Glomerular visceral epithelial cell (primary cell): ENCODE measurements at regions not wholly inside any gene's neighbourhood (a gene's known extent, or its start where the extent isn't known, plus 50 kb on each side); places are given as distances from the start of the nearest gene placed in this dataset.
"Not testable (repeated sequence)": the region's sequence is repeated elsewhere in the genome, so short reads cannot be mapped to it uniquely, and the experiment has no call there.

Source experiments
- DNase-seq: peaks from one replicate; pipeline ENCODE4 v3.0.0-alpha.2; 2016; ENCODE audit errors: extremely low spot score

DNA sequence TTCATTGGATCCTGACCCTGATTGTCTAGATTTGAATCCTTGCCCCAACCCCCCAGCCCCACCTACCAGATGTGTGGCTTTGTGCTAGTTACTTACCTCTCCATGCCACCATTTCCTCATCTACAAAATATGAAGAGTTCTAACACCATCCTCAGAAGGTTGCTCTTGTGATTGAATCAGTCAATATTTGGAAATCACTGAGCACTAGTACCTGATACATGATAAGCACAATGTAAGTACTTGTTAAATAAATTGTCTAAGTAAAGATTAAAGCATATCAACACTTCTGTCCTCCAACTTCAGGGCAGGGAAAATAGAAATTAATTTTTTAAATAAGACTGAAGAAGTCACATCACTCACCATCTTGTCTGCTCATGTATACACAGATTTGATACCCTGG lies 249.6 kb upstream of the KLF3 start:
- no peak for DNase-seq

DNA sequence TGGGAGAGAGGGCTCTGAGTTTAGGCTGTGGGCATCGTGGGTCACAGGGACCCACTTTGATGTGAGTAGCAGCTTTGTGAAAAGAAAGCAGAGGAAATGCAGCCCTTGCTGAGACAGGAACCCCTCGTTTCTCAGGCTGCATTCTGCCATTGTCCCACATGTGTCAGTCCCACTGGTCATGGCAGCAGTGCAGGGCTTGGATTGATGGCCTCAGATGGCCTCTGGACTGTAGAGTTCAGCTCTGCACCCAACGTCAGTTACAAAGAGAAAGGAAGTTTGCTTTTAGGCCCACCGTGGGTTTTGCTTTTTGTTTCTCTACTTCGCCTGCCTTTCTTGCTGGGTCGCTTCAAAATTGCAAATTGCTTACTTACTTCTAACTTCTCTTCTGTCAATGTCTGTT lies 248.3 kb upstream of the KLF3 start:
- DNase-seq: no peak

DNA sequence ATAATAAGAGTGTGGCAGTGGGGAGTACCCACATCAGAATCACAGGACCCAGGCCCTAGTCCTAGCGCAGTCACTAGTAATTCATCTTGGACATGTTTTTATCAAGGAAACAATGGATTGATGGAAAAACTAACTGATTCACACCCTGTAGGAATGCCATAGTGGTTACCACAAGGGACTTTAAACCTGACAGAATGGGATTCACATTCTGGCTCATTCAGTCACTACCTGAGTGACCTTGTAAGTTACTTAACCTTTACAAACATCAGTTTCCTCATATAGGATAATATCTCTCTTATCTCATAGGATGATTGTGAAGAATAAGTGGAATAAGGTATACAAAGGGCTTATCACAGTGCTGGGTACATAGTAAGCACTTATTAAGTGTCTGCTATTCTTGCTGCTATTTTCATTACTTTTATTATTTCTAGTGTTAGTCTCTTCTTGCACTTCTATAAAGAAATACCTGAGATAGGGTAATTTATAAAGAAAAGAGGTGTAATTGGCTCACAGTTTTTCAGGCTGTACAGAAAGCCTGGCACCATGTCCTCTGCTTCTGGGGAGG lies 247.5 kb upstream of the KLF3 start:
- no peak for DNase-seq

DNA sequence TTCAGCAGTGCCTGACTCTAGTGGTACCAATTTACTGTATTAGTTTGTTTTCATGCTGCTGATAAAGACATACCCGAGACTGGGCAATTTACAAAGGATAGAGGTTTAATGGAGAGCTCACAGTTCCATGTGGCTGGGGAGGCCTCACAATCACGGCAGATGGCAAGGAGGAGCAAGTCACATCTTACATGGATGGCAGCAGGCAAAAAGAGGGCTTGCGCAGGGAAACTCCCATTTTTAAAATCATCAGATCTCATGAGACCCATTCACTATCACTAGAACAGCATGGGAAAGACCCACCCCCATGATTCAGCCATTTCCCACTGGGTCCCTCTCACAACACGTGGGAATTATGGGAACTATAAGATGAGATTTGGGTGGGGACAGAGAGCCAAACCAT lies 243.7 kb upstream of the KLF3 start:
- DNase-seq: not testable (repeated sequence)

DNA sequence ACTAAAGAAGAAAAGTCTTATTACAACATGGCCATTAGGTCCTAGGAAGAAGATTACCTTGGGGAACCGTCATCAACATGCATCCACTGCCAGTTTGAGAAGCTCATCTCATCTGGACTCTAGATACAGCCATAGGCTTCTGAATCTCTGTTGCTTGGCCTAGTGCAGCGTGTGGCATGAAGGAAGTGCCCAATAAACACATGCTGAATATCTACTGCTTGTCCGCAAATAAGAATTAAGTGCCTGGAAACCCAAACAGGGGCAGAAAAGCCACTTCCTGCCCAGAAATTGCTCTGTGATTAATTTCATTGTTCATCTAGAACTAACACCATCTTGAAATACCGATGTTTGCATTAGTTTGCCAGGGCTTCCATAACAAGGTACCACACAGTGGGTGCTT lies 241.1 kb upstream of the KLF3 start:
- DNase-seq: no peak

DNA sequence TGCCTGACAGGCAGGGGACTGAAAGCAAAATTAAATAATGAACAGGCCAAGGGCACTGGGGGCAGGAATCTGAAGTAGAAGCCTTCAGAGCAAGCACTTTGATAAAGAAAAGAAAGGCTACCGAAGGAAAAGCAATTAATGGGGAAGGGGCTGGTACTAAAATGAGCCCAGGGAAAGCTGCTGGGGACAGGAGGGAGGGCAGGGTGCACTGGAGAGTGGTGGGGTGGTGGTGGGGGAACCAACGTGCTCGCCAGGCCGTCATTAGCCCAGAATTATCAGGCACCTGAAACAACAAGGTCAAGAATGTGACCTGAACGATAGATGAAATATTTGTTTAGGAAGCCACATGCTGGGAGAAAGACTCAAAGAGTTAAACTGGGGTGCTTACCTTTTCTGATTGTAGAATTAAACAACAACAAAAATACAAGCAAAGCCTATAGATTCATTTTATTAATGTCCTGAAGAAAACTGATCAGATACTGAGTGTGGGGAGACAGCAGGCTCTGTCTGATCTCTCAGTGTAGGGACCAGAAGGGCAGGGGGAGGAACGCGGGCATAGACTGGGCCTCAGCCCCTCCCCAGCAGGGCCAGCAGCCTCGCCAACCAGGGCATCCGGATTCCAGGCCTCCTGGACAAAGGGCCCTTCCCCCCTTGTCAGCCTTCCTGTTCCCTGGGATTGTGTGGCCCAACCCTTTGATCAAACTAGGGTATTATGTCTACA lies 239.7 kb upstream of the KLF3 start:
- no peak for DNase-seq

DNA sequence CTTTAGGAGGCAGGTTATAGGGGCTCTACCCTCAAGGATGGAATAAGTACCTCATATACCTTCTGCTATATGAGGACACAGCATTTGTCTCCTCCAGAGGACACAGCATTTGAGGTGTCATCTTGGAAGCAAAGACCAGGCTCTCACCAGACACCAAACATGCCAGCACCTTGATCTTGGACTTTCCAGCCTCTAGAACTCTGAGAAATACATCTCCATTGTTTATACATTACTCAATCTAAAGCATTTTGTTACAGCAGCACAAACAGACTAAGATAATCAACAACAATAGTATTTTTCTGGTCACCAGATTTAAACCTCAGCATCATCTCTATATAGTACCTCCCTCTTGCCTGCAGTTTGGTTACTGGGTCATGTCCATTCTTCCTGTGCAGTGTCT lies 237.5 kb upstream of the KLF3 start:
- no peak for DNase-seq

DNA sequence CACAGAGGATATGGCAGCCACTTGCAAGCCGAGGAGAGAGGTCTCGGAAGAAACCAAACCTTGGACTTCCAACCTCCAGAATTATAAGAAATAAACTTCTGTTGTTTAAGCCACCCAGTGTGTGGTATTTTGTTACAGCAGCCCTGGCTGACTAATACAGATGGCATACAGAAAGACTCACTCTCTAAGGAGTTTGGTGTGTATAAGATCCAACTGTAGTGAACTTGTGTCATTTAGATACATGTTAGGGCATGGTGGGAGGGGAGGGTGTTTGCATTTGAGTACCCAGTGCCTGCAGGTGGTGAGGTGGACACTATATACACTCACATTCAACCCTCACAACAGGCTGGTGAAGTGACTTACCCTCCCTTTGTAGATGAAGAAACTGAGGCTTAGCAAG lies 233.2 kb upstream of the KLF3 start:
- no peak for DNase-seq

DNA sequence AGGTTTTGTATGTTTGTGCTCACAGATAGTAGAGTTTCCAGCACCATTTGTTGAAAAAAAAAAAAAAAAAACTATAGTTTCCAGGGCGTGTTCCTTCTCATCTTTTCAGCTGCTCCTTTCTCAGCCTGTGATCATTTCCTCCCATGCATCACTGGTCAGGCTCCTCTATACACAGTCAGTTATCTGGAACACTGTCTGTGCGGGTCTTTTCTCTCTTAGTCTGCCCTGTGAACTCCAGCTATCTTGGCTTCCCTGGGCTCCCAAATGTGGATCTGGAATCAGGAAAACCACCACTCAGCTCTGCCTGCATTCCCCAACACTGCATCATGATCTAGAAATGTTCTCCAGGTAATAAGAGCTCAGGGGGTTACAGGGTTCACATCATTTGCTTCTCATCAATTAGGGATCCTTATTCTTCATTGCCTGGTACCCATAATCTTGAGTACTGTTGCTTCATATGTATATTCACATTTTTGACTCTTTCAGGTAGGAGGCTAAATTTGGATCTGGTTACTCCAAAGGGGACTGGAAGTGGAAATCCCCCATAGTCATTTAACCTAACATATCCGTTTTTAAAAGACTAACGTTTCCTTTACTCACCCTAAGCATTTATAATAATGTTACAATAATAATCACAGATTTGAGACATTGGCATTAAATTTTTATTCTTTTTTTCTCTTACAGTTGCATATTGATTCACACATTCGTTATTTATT lies 221.8 kb upstream of the KLF3 start:
- no peak for DNase-seq

DNA sequence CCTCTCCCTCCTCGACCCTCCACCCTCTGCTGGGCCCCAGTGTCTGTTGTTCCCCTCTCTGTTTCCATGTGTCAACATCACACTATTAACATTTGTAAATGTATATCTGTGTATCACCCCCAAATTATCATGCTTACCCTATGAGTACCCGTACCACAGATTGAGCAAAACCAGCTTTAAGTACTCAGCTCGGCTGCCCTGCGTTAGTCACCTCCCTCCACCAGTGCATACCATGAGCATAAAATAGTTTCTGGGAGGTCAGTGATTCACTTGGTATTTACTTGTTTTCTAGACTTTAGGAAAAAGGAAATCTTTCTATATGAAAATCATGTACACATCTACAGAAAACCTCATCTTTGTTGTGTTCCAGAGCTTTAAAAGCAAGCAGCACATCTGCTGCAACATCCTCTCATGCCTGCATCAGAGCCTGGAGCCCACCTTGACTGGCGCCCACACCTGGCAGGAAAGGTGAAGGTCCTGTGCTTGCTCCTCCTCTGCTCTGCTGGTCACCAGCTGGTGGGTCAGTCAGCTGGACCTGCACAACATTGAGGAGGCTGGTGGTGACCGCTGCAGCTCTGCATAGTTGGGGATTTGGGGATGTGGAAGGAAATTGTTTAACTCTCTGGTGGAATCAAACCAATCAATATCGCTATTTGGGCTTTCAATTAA lies 214.4 kb upstream of the KLF3 start:
- DNase-seq: no peak

DNA sequence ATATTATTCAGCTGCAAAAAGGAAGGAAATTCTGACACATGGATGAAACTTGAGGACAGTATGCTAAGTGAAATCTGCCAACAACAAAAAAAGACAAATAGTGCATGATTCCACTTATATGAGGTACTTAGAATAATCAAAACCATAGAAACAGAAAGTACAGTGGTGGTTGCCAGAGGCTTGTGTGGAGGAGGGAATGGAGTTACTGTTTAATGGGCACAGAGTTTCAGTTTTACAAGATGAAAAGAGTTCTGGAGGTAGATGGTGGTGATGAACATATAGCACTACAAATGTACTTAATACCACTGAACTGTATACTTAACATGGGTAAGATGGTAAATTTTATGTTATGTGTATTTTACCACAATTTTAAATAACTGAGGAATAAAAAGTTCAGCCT lies 212.0 kb upstream of the KLF3 start:
- no peak for DNase-seq

DNA sequence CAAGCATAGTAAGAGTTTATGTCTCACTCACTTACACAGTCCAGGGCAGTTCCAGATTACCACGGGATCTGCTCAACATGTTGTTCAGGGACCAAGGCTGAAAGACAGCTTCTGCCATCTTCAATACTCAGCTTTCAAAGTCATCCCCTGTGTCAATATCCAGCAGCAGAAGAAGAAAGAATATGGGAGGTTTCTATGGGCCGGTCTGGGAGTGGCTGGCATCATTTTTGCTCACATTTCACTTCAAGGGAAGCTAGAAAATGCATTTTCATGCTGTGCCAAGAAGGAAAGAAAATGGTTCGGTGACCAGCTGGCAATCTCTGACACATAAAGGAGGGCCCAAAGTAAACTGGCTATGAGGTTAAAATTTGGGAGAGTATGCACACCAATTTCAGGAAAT lies 211.5 kb upstream of the KLF3 start:
- no peak for DNase-seq

DNA sequence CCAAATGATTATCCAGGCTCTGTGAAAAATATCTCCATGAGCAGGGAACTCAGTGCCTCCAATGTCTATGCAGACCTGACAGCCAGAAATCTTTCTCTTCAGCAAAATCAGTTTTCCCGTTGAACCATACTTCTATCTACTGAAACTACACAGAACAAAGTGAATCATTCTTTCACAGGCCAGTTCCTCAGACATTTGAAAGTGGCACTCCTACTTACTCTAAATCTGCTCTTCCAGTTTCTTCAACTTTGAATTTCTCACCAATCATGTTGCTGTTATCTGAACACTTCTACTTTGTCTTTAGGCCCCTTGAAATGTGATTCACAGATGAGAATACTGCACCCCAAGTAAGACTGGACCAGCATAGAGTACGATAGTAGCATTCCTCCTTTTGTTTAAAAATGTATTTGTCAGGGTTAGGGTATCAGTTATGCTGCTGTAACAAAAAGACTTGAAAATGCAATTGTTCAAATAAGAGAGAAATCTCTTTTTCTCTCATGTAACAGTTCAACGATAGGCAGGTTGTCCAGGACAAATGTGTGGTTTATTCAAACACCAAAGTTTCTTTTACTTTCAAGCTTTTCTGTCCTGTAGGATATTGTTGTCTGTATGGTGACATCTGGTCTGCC lies 210.6 kb upstream of the KLF3 start:
- no peak for DNase-seq

DNA sequence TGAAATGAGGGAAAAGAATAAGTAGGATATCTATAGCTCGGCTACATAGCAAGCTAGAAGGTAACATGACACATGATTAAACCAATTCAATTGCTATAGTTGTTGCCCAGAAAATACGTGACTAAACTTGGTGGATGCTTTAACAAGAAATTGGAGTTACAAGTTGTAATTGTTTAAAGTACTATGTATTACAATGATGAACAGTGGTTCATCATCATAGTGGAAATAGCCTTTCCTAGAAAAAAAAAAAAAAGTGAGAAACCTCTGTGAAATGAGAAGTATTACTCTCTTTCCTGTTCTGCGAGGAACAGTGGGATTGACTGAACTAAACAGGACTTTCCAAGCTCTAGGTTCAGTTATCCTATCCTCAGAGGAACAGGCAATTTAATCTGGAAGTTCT lies 209.7 kb upstream of the KLF3 start:
- no peak for DNase-seq

DNA sequence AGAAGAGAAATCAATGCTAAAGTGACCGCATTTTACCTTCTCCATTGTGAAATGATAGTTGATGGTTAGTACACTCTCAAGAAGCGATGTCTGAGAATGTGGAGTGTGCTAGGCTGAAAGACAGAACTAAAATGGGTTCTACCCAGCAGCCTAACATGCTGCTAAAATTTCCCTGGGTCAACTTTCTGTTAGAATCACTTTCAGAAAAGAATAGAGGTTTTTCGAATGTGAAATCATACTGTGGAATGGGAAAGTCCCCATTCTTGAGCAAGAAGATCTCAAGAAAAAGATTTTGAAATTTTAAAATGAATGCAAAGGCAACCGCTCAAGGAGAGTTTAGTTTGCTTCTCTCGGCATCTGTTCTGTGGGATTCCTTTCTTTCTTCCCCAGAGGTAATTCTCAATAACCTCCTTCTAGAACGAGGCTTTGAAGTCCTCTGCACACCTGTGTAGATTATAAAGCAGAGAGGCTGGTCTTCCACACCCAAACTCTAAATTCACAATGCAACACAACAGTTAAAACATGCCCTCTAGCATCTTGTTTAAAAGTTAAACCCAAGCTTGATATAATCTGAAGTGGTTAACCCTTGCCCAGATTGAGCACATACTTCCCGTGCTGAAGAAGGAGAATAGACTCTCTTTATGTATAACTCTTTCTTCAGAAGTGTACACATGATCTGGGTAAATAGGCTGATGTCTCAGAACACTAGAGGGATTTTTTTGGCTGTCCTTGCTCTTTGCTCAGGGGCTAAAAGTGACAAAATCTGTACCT lies 208.7 kb upstream of the KLF3 start:
- no peak for DNase-seq

DNA sequence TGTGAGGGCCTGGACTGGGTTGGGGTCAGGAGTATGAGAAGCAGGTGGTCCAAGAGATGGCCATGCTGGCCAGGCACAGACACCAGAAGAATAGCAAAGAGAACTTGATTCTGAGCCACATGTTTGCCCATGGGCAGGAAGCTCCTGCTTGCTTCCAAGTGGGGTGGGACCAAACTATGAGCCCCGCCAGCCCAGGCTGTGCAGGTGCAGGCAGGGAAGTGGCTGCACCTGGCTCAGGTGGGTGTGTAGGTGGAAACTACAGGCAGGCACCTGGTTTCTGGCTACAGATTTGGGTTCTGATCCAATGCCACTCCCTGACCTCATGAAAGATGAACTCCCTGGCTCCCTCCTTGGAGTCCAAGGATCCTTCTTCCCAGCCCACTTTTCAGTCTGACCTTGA lies 207.9 kb upstream of the KLF3 start:
- DNase-seq: no peak

DNA sequence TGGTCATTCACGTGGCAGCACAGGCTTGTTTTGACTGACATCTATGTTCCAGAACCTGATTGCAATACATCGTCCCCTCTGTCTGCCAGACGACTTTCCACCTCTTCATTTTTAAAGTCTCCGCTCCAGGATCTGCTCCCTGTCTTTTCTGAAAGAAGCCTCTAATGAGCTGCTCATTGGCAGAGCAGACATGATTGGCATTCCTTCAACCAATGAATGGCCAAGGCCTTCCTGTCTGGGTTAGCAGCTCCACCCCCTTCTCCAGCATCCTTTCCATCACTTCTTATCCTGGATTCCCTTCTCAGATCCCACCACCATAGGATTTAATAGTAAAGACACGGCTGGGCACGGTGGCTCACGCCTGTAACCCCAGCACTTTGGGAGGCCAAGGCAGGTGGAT lies 202.7 kb upstream of the KLF3 start:
- DNase-seq: no peak

DNA sequence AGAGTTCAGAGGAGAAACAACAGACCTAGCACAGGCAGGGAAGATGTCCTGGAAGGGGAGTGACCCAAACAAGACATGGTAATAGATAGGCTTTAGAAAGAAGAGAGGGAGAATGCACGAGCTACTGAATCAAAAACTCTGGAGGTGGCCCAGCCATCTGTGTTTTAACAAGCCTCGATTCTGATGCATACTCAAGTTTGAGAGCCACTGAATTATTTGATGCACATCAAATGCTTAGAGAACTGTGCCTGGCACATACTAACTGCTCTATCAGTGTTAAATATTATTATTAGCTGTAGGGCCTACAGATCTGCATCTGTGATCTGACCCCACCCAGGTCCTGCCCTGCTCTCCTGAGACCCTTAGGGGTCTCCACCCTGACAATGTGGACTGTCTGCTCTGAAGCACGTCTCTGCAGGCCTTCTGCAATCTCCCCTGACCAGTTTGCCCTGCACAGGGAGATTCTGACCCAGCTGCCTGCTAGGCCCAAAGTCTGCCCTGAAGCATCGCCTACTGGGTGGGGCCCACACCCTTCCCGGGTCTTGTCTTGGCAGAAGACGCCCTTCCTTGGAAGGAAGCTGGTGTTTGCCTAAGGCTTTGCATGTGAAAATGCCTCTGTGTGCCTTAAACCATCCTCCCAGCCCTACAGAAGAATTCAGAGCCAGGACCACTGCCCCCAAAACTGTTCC lies 201.5 kb upstream of the KLF3 start:
- no peak for DNase-seq

DNA sequence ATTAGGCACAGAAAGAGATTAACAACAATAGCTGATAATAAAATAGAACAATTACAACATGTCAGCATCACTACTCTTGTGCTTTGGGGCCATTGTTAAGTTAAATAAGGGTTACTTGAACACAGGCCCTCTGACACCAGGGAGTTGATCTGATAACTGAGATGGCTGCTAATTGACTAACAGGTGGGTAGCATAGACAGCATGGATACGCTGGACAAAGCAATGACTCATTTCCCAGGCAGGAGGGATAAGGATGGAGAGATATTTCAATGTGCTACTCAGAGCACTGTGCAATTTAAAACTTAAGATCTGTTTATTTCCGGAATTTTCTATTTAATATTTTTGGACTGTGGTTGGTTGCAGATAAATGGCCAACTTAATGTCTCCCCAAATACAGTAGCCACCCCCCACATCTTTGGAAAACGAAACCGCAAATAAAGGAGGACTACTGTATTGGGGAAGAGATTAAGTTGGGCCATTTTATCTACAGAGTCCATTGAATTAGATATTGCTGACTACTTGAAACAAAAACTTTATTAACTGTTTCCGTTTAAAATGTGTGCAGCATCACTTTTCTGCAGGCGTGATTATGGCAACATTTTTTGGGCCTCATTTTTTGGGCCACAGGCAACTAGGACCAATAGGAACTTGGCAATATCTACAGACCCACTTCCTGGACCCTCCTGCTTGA lies 200.6 kb upstream of the KLF3 start:
- DNase-seq: no peak

DNA sequence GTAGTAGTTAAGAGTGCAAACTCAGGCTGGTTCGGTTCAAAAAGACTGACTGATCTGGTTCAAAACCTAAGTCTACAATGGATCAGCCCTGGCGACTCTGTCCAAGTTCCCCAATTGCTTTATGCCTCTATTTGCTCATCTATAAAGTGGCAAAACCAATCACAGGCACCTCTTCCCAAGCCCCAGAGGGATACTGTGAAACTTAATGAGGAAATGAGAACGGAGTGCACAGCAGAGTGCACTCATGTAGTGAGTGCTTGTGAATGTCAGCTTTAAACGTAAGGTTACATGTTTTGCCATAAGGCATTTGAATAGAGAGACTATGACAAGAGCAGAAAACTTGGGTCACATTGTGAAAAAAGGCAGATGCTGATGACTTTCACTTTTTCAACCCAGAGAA lies 199.7 kb upstream of the KLF3 start:
- DNase-seq: no peak
